IMR-90 (cell line): ENCODE measurements at regions not wholly inside any gene's neighbourhood (a gene's known extent, or its start where the extent isn't known, plus 50 kb on each side); places are given as distances from the start of the nearest gene placed in this dataset.

ENCODE experiments used
- ATAC-seq: fragments of 200-7000 bp; cut with Tn5 transposase; 2 replicates; pipeline ENCODE4 v1.9.1; 2020; ENCODE audit warnings: low read depth, mild to moderate bottlenecking, moderate library complexity
- BruUV-seq: library from RNA; stranded (reverse); fragments of 400-500 nt; replicated peaks from 2 replicates; lab custom pipeline; 2021; lab: Mats Ljungman, UMichigan
- CTCF ChIA-PET: fragments of 300-600 bp; formaldehyde crosslinking; extraction: SDS; loops from one replicate; lab custom pipeline; 2021; ENCODE audit warnings: antibody characterized with exemption; lab: Yijun Ruan, JAX
- POLR2A ChIA-PET: fragments of 300-600 bp; sonication (Branson Sonifier 250); formaldehyde crosslinking; loops from one replicate; lab custom pipeline; 2022; ENCODE audit warnings: antibody characterized with exemption; ENCODE audit not compliant: unreplicated experiment; lab: Charles Lee
- DNase-seq: peaks from one replicate; pipeline ENCODE4 v3.0.0; 2013
- H2AFZ ChIP-seq: replicated peaks from 2 replicates; pipeline ENCODE3; 2013; ENCODE audit warnings: low read length, mild to moderate bottlenecking; ENCODE audit not compliant: poor library complexity
- H2AK5ac ChIP-seq: 2 replicates; pipeline ENCODE4 v1.6.1; 2013; ENCODE audit warnings: low read depth, low read length, inconsistent platforms
- H2AK9ac ChIP-seq: replicated peaks from 2 replicates; pipeline ENCODE3; 2013; ENCODE audit warnings: mild to moderate bottlenecking, low read depth, low read length, moderate library complexity; ENCODE audit not compliant: poor library complexity
- H2BK120ac ChIP-seq: 2 replicates; pipeline ENCODE4 v1.6.1; 2013; ENCODE audit warnings: low read depth, low read length, inconsistent platforms
- H2BK15ac ChIP-seq: 3 replicates; pipeline ENCODE4 v1.6.1; 2013; ENCODE audit warnings: low read depth, low read length, inconsistent platforms
- H2BK20ac ChIP-seq: 2 replicates; pipeline ENCODE4 v1.6.1; 2013; ENCODE audit warnings: low read depth, mild to moderate bottlenecking, inconsistent platforms, low read length, moderate library complexity
- H2BK5ac ChIP-seq: 2 replicates; pipeline ENCODE4 v1.6.1; 2013; ENCODE audit warnings: mild to moderate bottlenecking, low read depth, low read length, inconsistent platforms; ENCODE audit not compliant: poor library complexity, severe bottlenecking
- H3K14ac ChIP-seq: replicated peaks from 2 replicates; pipeline ENCODE4 v1.6.1; 2013; ENCODE audit warnings: low read depth, low read length, inconsistent platforms
- H3K18ac ChIP-seq: 2 replicates; pipeline ENCODE4 v1.6.1; 2013; ENCODE audit warnings: low read depth, low read length, control low read depth
- H3K23ac ChIP-seq: 2 replicates; pipeline ENCODE4 v1.6.1; 2013; ENCODE audit warnings: low read depth, low read length, inconsistent platforms
- H3K27ac ChIP-seq: 2 replicates; pipeline ENCODE4 v1.5.1; 2013; ENCODE audit warnings: mild to moderate bottlenecking, control low read depth, low read length; ENCODE audit not compliant: insufficient read depth
- H3K27me3 ChIP-seq: 2 replicates; pipeline ENCODE4 v1.6.1; 2013; ENCODE audit warnings: low read length; ENCODE audit not compliant: control insufficient read depth, insufficient read depth
- H3K36me3 ChIP-seq: 2 replicates; pipeline ENCODE4 v1.6.1; 2013; ENCODE audit warnings: low read length, mixed read lengths; ENCODE audit not compliant: control insufficient read depth, insufficient read depth
- H3K4ac ChIP-seq: 2 replicates; pipeline ENCODE4 v1.6.1; 2013; ENCODE audit warnings: low read depth, low read length, inconsistent platforms
- H3K4me1 ChIP-seq: 2 replicates; pipeline ENCODE4 v1.6.1; 2013; ENCODE audit warnings: low read length, mixed read lengths; ENCODE audit not compliant: control insufficient read depth, insufficient read depth
- H3K4me2 ChIP-seq: 2 replicates; pipeline ENCODE4 v1.6.1; 2013; ENCODE audit warnings: low read depth, mild to moderate bottlenecking, control low read depth, low read length, moderate library complexity
- H3K4me3 ChIP-seq: 2 replicates; pipeline ENCODE4 v1.5.1; 2013; ENCODE audit warnings: low read depth, mild to moderate bottlenecking, control low read depth, low read length, moderate library complexity; ENCODE audit not compliant: insufficient read depth
- H3K56ac ChIP-seq: 2 replicates; pipeline ENCODE4 v1.6.1; 2013; ENCODE audit warnings: low read length, inconsistent platforms; ENCODE audit not compliant: insufficient read depth; ENCODE audit errors: extremely low read depth
- H3K79me1 ChIP-seq, 2 experiments: 2 replicates each; pipeline ENCODE4 v1.6.1; 2013; ENCODE audit warnings: low read length in 2 of 2, inconsistent platforms in 1 of 2, low read depth in 1 of 2
- H3K9ac ChIP-seq: 2 replicates; pipeline ENCODE4 v1.6.1; 2013; ENCODE audit warnings: low read depth, low read length, control low read depth
- H3K9me1 ChIP-seq: 2 replicates; pipeline ENCODE4 v1.6.1; 2013; ENCODE audit warnings: low read length, inconsistent platforms; ENCODE audit not compliant: insufficient read depth
- H3K9me3 ChIP-seq: 2 replicates; pipeline ENCODE4 v1.6.1; 2013; ENCODE audit warnings: low read length; ENCODE audit not compliant: control insufficient read depth, insufficient read depth
- H4K20me1 ChIP-seq: 2 replicates; pipeline ENCODE4 v1.6.1; 2013; ENCODE audit warnings: low read length, inconsistent platforms; ENCODE audit not compliant: insufficient read depth
- H4K5ac ChIP-seq: 2 replicates; pipeline ENCODE4 v1.6.1; 2013; ENCODE audit warnings: mild to moderate bottlenecking, low read depth, low read length, control low read depth
- H4K8ac ChIP-seq, 2 experiments: 2 replicates each; pipeline ENCODE4 v1.6.1; 2013; ENCODE audit warnings: low read depth in 2 of 2, low read length in 2 of 2, control low read depth in 1 of 2, inconsistent platforms in 1 of 2
- H4K91ac ChIP-seq: 2 replicates; pipeline ENCODE4 v1.6.1; 2013; ENCODE audit warnings: low read depth, low read length, inconsistent platforms; ENCODE audit not compliant: insufficient read depth
- BHLHE40 ChIP-seq: fragments of 150-350 bp; IDR thresholded peaks from 2 replicates; pipeline ENCODE4 v1.6.1; 2016; ENCODE audit warnings: mild to moderate bottlenecking, low read depth, low read length
- CEBPB ChIP-seq: IDR thresholded peaks from 2 replicates; pipeline ENCODE4 v1.6.1; 2012; ENCODE audit warnings: low read depth, low read length, improper control_type of control experiment
- CHD1 ChIP-seq: IDR thresholded peaks from 2 replicates; pipeline ENCODE4 v1.6.1; 2012; ENCODE audit warnings: low read depth, low read length, improper control_type of control experiment
- MAFK ChIP-seq: IDR thresholded peaks from 2 replicates; pipeline ENCODE4 v1.6.1; 2012; ENCODE audit warnings: low read depth, low read length, improper control_type of control experiment
- MAZ ChIP-seq: IDR thresholded peaks from 2 replicates; pipeline ENCODE4 v1.6.1; 2012; ENCODE audit warnings: low read depth, mild to moderate bottlenecking, low read length, improper control_type of control experiment, moderate library complexity, borderline replicate concordance
- NFE2L2 ChIP-seq: fragments of 150-350 bp; IDR thresholded peaks from 2 replicates; pipeline ENCODE4 v1.6.1; 2016; ENCODE audit warnings: low read depth, mild to moderate bottlenecking, low read length
- POLR2A ChIP-seq: IDR thresholded peaks from 2 replicates; pipeline ENCODE4 v1.6.1; 2012; ENCODE audit warnings: mild to moderate bottlenecking, low read depth, low read length
- RAD21 ChIP-seq: IDR thresholded peaks from 2 replicates; pipeline ENCODE4 v1.6.1; 2012; ENCODE audit warnings: low read length, improper control_type of control experiment
- RCOR1 ChIP-seq: IDR thresholded peaks from 2 replicates; pipeline ENCODE4 v1.6.1; 2012; ENCODE audit warnings: mild to moderate bottlenecking, low read length, improper control_type of control experiment; ENCODE audit not compliant: insufficient replicate concordance
- RFX5 ChIP-seq: IDR thresholded peaks from 2 replicates; pipeline ENCODE4 v1.8.0; 2012; ENCODE audit warnings: low read depth, mild to moderate bottlenecking, low read length, moderate library complexity
- SMC3 ChIP-seq: fragments of 150-350 bp; IDR thresholded peaks from 2 replicates; pipeline ENCODE4 v1.6.1; 2016; ENCODE audit warnings: low read depth, mild to moderate bottlenecking, antibody characterized with exemption, low read length, moderate library complexity
- WGBS, 2 experiments: methylation state at CpG; one replicate each; pipeline versions ENCODE4 v1.1.5 to v1.1.7; 2013; ENCODE audit warnings: missing lambda C conversion rate in 2 of 2; ENCODE audit not compliant: insufficient read length in 1 of 2; ENCODE audit errors: extremely low coverage in 2 of 2; 5-methylcytosine and 5-hydroxymethylcytosine counted together
- dilution Hi-C: fragments of 300-500 bp; cut with HindIII; formaldehyde crosslinking; loops from one replicate; pipeline ENCODE4 v1.14.3; 2018; ENCODE audit warnings: low sequenced_read_pairs; ENCODE audit not compliant: unreplicated experiment
- in situ Hi-C: fragments of 300-500 bp; cut with MboI; formaldehyde crosslinking; loops from 3 replicates; pipeline ENCODE4 v1.14.3; 2019; ENCODE audit warnings: low sequenced_read_pairs, inconsistent platforms, mixed read lengths
- intact Hi-C: fragments of 100-400 bp; cut with micrococcal nuclease; formaldehyde crosslinking; loops from 2 replicates; pipeline ENCODE4 v1.10.0; 2022
- TF ChIP-seq, protein P1 (sequence below): fragments of 150-350 bp; IDR thresholded peaks from 2 replicates; pipeline ENCODE4 v1.6.1; 2016; ENCODE audit warnings: low read depth, mild to moderate bottlenecking, low read length, moderate library complexity, borderline replicate concordance
- TF ChIP-seq, protein P2 (sequence below): fragments of 150-350 bp; IDR thresholded peaks from 2 replicates; pipeline ENCODE4 v1.6.1; 2017; ENCODE audit warnings: mild to moderate bottlenecking, antibody characterized with exemption, low read length, low read depth

DNA sequence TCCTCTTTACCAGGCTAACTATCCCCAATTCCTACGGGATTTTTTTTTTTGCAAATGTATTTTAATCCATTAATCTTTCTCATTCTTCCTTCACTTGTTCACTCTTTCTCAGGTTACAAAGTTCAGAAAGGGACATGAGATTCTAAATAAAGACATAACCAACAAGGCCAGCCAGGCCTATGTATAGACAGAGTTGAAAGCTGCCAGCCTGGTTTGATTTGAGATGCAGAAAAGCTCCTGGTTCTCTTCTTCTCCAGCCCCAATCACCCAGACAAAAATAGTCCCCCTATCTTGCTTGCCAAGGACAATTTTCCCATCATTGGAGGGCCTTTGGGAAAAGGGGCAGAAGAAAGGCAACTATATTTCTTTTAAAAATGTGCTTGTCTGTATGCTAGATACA lies 398.8 kb downstream of the NFIB start:
- TF ChIP-seq BHLHE40 (no peak), POLR2A (no peak), RCOR1 (no peak), SMC3 (no peak), MAZ (no peak), CHD1 (no peak), MAFK (no peak), RFX5 (no peak), NFE2L2 (no peak), RAD21 (no peak), CEBPB (no peak)
- TF ChIP-seq, protein P1, sequence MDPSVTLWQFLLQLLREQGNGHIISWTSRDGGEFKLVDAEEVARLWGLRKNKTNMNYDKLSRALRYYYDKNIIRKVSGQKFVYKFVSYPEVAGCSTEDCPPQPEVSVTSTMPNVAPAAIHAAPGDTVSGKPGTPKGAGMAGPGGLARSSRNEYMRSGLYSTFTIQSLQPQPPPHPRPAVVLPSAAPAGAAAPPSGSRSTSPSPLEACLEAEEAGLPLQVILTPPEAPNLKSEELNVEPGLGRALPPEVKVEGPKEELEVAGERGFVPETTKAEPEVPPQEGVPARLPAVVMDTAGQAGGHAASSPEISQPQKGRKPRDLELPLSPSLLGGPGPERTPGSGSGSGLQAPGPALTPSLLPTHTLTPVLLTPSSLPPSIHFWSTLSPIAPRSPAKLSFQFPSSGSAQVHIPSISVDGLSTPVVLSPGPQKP = no peak
- TF ChIP-seq, protein P2, sequence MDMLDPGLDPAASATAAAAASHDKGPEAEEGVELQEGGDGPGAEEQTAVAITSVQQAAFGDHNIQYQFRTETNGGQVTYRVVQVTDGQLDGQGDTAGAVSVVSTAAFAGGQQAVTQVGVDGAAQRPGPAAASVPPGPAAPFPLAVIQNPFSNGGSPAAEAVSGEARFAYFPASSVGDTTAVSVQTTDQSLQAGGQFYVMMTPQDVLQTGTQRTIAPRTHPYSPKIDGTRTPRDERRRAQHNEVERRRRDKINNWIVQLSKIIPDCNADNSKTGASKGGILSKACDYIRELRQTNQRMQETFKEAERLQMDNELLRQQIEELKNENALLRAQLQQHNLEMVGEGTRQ = no peak
- Histone ChIP-seq H3K56ac (no peak overlapping the region), H3K14ac (no peak overlapping the region), H3K9me1 (no peaks in the 10 kb centered on the region), H3K4ac (no peak overlapping the region), H4K91ac (no peak overlapping the region), H4K20me1 (no peaks in the 10 kb centered on the region), H2BK15ac (no peak overlapping the region), H3K9me3 (no peaks in the 10 kb centered on the region), H3K36me3 (no peaks in the 10 kb centered on the region), H2AK5ac (no peak overlapping the region), H2AK9ac (no peak overlapping the region), H2BK20ac (no peak overlapping the region), H3K18ac (no peak overlapping the region), H3K23ac (no peak overlapping the region), H3K27me3 (no peaks in the 10 kb centered on the region), H3K9ac (no peak overlapping the region), H3K27ac (no peak overlapping the region), H2BK120ac (no peak overlapping the region), H2AFZ (no peak overlapping the region), H3K4me1 (no peaks in the 10 kb centered on the region), H3K79me1 (no peaks in the 10 kb centered on the region), H4K8ac (no peak overlapping the region), H4K5ac (no peak overlapping the region), H2BK5ac (no peak overlapping the region), H3K4me3 (no peak overlapping the region), H3K4me2 (no peak overlapping the region)
- WGBS, 2 experiments = no CpG with 5 or more reads among the region's 1 CpG
- ChIA-PET CTCF (interaction anchor here (0.7 to 1.6 kb wide), 2 partner anchors 21 to 438 kb away, joined by 3 read pairs; no protein-coding TSS in a partner anchor), POLR2A (interaction anchor here (0.6 kb wide), 1 partner anchor 75 kb away, joined by 3 read pairs; no protein-coding TSS in a partner anchor)
- no peak for ATAC-seq
- in situ Hi-C loops = no loop called here
- intact Hi-C loops = no loop called here
- BruUV-seq = no TSS peak
- dilution Hi-C loops = no loop called here
- DNase-seq = no peak
